ENCODE measurements at regions not wholly inside any gene's neighbourhood (a gene's known extent, or its start where the extent isn't known, plus 50 kb on each side); places are given as distances from the start of the nearest gene placed in this dataset.

DNA sequence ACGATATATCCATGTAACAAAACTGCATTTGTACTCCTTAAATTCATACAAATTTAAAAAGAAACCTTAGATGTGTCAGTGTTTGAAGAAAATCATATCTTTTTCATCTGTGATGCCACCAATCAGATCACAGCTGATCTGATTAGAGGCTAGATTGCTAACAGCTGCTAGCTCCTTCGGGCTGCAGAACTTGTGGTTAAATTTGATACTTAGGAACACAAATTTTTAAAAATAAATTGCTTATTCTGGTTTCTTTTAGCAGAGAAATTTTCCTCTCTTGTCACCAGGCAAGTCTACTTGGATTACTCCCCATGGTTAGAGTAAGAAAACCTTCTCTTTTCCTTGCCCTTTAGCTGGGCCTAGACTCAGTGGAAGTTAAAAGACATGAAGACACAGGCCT, 94.6 kb upstream of the RANBP6 start:
- no peak overlapping the region for H3K27ac ChIP-seq

More for the DNA sequence above, 94.6 kb upstream of the RANBP6 start:
- Histone ChIP-seq H3K4me1 (0 out of 3 replicates have a peak, but pooled peaks cover 5% of the 10 kb centered on the region), H3K9me3 (no peaks in the 10 kb centered on the region), H3K4me3 (no peak overlapping the region), H3K4me2 (no peak overlapping the region)
- WGBS (ENCODE audit: missing lambda C conversion rate) = 41% methylated on average over 2 of the region's 2 CpGs
- POLR2A ChIA-PET = no interaction called here
- ATAC-seq (no peak), DNase-seq (ENCODE audit: low read depth in 1 of 2, low spot score in 1 of 2) (no peak), FAIRE-seq (no peak)
- CTCF ChIA-PET = interaction anchor here (0.8 kb wide), 1 partner anchor 8 kb away, joined by 3 read pairs; no protein-coding TSS in a partner anchor
- TF ChIP-seq, protein P1, sequence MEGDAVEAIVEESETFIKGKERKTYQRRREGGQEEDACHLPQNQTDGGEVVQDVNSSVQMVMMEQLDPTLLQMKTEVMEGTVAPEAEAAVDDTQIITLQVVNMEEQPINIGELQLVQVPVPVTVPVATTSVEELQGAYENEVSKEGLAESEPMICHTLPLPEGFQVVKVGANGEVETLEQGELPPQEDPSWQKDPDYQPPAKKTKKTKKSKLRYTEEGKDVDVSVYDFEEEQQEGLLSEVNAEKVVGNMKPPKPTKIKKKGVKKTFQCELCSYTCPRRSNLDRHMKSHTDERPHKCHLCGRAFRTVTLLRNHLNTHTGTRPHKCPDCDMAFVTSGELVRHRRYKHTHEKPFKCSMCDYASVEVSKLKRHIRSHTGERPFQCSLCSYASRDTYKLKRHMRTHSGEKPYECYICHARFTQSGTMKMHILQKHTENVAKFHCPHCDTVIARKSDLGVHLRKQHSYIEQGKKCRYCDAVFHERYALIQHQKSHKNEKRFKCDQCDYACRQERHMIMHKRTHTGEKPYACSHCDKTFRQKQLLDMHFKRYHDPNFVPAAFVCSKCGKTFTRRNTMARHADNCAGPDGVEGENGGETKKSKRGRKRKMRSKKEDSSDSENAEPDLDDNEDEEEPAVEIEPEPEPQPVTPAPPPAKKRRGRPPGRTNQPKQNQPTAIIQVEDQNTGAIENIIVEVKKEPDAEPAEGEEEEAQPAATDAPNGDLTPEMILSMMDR (IDR thresholded peaks at IDR 0.05) = no peak
- TF ChIP-seq JUN (IDR thresholded peaks at IDR 0.05) (no peak), HOXB5 (CRISPR knock-in tag; IDR thresholded peaks at IDR 0.05) (no peak), ZNF302 (CRISPR knock-in tag; IDR thresholded peaks at IDR 0.05) (no peak), POLR2A (IDR thresholded peaks at IDR 0.05; ENCODE audit: low read length) (no peak), CEBPB (IDR thresholded peaks at IDR 0.05) (no peak), JUNB (IDR thresholded peaks at IDR 0.05) (no peak), RCOR1 (IDR thresholded peaks at IDR 0.05; ENCODE audit: low read depth, low read length) (no peak), E2F6 (IDR thresholded peaks at IDR 0.05; ENCODE audit: borderline replicate concordance, low read depth) (no peak), MYC (IDR thresholded peaks at IDR 0.05; ENCODE audit: borderline replicate concordance, low read length) (no peak), NPAS2 (CRISPR knock-in tag; IDR thresholded peaks at IDR 0.05; ENCODE audit: borderline replicate concordance) (no peak), ESRRA (IDR thresholded peaks at IDR 0.05; ENCODE audit: borderline replicate concordance, low read length) (no peak), HES2 (IDR thresholded peaks at IDR 0.05) (no peak), EHF (CRISPR knock-in tag; IDR thresholded peaks at IDR 0.05) (no peak), FOSL2 (IDR thresholded peaks at IDR 0.05) (no peak), FOSL2 (CRISPR knock-in tag; IDR thresholded peaks at IDR 0.05) (no peak), REST (IDR thresholded peaks at IDR 0.05) (no peak)
- TF ChIP-seq, protein P2, sequence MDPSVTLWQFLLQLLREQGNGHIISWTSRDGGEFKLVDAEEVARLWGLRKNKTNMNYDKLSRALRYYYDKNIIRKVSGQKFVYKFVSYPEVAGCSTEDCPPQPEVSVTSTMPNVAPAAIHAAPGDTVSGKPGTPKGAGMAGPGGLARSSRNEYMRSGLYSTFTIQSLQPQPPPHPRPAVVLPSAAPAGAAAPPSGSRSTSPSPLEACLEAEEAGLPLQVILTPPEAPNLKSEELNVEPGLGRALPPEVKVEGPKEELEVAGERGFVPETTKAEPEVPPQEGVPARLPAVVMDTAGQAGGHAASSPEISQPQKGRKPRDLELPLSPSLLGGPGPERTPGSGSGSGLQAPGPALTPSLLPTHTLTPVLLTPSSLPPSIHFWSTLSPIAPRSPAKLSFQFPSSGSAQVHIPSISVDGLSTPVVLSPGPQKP (IDR thresholded peaks at IDR 0.05; ENCODE audit: low read depth, low read length) = no peak
- TF ChIP-seq, protein P3, sequence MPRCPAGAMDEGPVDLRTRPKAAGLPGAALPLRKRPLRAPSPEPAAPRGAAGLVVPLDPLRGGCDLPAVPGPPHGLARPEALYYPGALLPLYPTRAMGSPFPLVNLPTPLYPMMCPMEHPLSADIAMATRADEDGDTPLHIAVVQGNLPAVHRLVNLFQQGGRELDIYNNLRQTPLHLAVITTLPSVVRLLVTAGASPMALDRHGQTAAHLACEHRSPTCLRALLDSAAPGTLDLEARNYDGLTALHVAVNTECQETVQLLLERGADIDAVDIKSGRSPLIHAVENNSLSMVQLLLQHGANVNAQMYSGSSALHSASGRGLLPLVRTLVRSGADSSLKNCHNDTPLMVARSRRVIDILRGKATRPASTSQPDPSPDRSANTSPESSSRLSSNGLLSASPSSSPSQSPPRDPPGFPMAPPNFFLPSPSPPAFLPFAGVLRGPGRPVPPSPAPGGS (IDR thresholded peaks at IDR 0.05) = no peak
